ENCODE measurements at regions not wholly inside any gene's neighbourhood (a gene's known extent, or its start where the extent isn't known, plus 50 kb on each side); places are given as distances from the start of the nearest gene placed in this dataset.

- no peak for TF ChIP-seq CTCF (conservative IDR thresholded peaks at IDR 0.05; ENCODE audit: low read length)
- no peak for TF ChIP-seq EZH2phosphoT487 (IDR thresholded peaks at IDR 0.05; ENCODE audit: borderline replicate concordance, low read depth, low read length)
Measured at GRCh38 chr5:156121882-156122281, 205.1 kb upstream of the SGCD start.
